NCI-H146 treated with DMSO at 0.1 percent for 48 hours (cell line): ENCODE measurements at regions not wholly inside any gene's neighbourhood (a gene's known extent, or its start where the extent isn't known, plus 50 kb on each side); places are given as distances from the start of the nearest gene placed in this dataset.

Experiments used
- DNase-seq: peaks from one replicate; lab custom pipeline; 2025; ENCODE audit not compliant: unreplicated experiment; lab: John Stamatoyannopoulos, UW

- DNase-seq: no peak
Measured at GRCh38 chrX:95585321-95585720, 1099.3 kb upstream of the DIAPH2 start.

GRCh38 chrX:95612350-95612749, 1072.3 kb upstream of the DIAPH2 start:
- DNase-seq: no peak

GRCh38 chrX:95622200-95622599, 1062.4 kb upstream of the DIAPH2 start:
- no peak for DNase-seq

GRCh38 chrX:95626748-95627147, 1057.9 kb upstream of the DIAPH2 start:
- DNase-seq: no peak

GRCh38 chrX:95628796-95629195, 1055.8 kb upstream of the DIAPH2 start:
- no peak for DNase-seq

GRCh38 chrX:95629737-95630136, 1054.9 kb upstream of the DIAPH2 start:
- no peak for DNase-seq

GRCh38 chrX:95640226-95640625, 1044.4 kb upstream of the DIAPH2 start:
- DNase-seq: no peak

GRCh38 chrX:95645738-95646137, 1038.9 kb upstream of the DIAPH2 start:
- no peak for DNase-seq

- DNase-seq: no peak
Measured at GRCh38 chrX:95662200-95662599, 1022.4 kb upstream of the DIAPH2 start.

- no peak for DNase-seq
Measured at GRCh38 chrX:95666056-95666455, 1018.6 kb upstream of the DIAPH2 start.

- DNase-seq: no peak
Measured at GRCh38 chrX:95675011-95675410, 1009.6 kb upstream of the DIAPH2 start.

- DNase-seq: no peak
Measured at GRCh38 chrX:95675794-95676193, 1008.8 kb upstream of the DIAPH2 start.

- DNase-seq: no peak
Measured at GRCh38 chrX:95678679-95679078, 1006.0 kb upstream of the DIAPH2 start.

GRCh38 chrX:95693365-95693764, 991.3 kb upstream of the DIAPH2 start:
- no peak for DNase-seq

GRCh38 chrX:95703696-95704095, 980.9 kb upstream of the DIAPH2 start:
- DNase-seq: no peak

- DNase-seq: no peak
Measured at GRCh38 chrX:95716841-95717240, 967.8 kb upstream of the DIAPH2 start.

GRCh38 chrX:95718746-95719145, 965.9 kb upstream of the DIAPH2 start:
- no peak for DNase-seq

- DNase-seq: no peak
Measured at GRCh38 chrX:95721011-95721410, 963.6 kb upstream of the DIAPH2 start.

GRCh38 chrX:95728446-95728845, 956.2 kb upstream of the DIAPH2 start:
- DNase-seq: no peak

- no peak for DNase-seq
Measured at GRCh38 chrX:95729401-95729800, 955.2 kb upstream of the DIAPH2 start.

GRCh38 chrX:95733426-95733825, 951.2 kb upstream of the DIAPH2 start:
- no peak for DNase-seq

GRCh38 chrX:95754411-95754810, 930.2 kb upstream of the DIAPH2 start:
- DNase-seq: no peak

- no peak for DNase-seq
Measured at GRCh38 chrX:95760356-95760755, 924.3 kb upstream of the DIAPH2 start.

- no peak for DNase-seq
Measured at GRCh38 chrX:95762716-95763115, 921.9 kb upstream of the DIAPH2 start.
